K562 (cell line): ENCODE measurements at regions not wholly inside any gene's neighbourhood (a gene's known extent, or its start where the extent isn't known, plus 50 kb on each side); places are given as distances from the start of the nearest gene placed in this dataset.

Experiments used
- CBFA2T3 ChIP-seq: fragments of 450-650 bp; IDR thresholded peaks from 2 replicates; pipeline ENCODE4 v1.6.1; 2017
- ELF1 ChIP-seq: fragments of 200-800 bp; sonication (Bioruptor generic); IDR thresholded peaks from 2 replicates; pipeline ENCODE4 v1.6.1; 2016; ENCODE audit warnings: missing genetic modification characterization, missing compliant biosample characterization
- FOXJ3 ChIP-seq: sonication (generic); formaldehyde crosslinking; IDR thresholded peaks from 2 replicates; pipeline ENCODE4 v1.4.0; 2020; ENCODE audit warnings: mild to moderate bottlenecking, missing genetic modification reagents
- MIER1 ChIP-seq: fragments of 450-650 bp; IDR thresholded peaks from 2 replicates; pipeline ENCODE4 v1.6.1; 2016; ENCODE audit warnings: antibody characterized with exemption, mild to moderate bottlenecking, low read depth
- SFPQ ChIP-seq: fragments of 200-400 bp; formaldehyde crosslinking; IDR thresholded peaks from 2 replicates; pipeline ENCODE4 v1.6.1; 2017; ENCODE audit warnings: mild to moderate bottlenecking, low read depth, low read length, moderate library complexity
- TAF15 ChIP-seq: fragments of 200-400 bp; formaldehyde crosslinking; IDR thresholded peaks from 2 replicates; pipeline ENCODE4 v1.6.1; 2017; ENCODE audit warnings: mild to moderate bottlenecking, low read depth, low read length, moderate library complexity
- TAL1 ChIP-seq: fragments of 450-650 bp; IDR thresholded peaks from 2 replicates; pipeline ENCODE4 v1.6.1; 2016; ENCODE audit warnings: mild to moderate bottlenecking
- XRCC3 ChIP-seq: fragments of 450-650 bp; IDR thresholded peaks from 2 replicates; pipeline ENCODE4 v1.6.1; 2017; ENCODE audit warnings: mild to moderate bottlenecking, moderate library complexity
- ZKSCAN8 ChIP-seq: fragments of 200-800 bp; sonication (Bioruptor generic); IDR thresholded peaks from 2 replicates; pipeline ENCODE4 v1.6.1; 2016; ENCODE audit warnings: missing genetic modification characterization, missing compliant biosample characterization
- ZNF121 ChIP-seq: sonication (generic); formaldehyde crosslinking; conservative IDR thresholded peaks from 2 replicates; pipeline ENCODE4 v1.8.0; 2022; ENCODE audit warnings: missing genetic modification reagents
- ZNF75A ChIP-seq: fragments of 450-650 bp; formaldehyde crosslinking; IDR thresholded peaks from 2 replicates; pipeline ENCODE4 v1.4.0; 2020; ENCODE audit warnings: mild to moderate bottlenecking
- TF ChIP-seq, protein P1 (sequence below): fragments of 250-450 bp; sonication (Bioruptor Pico); IDR thresholded peaks from 2 replicates; pipeline ENCODE4 v1.4.0; 2020; ENCODE audit warnings: mild to moderate bottlenecking, moderate library complexity
- TF ChIP-seq, protein P2 (sequence below), 2 experiments: fragments of 200-800 bp in 1 of 2; sonication (Bioruptor generic) in 1 of 2; sonication (generic) in 1 of 2; formaldehyde crosslinking in 1 of 2; IDR thresholded peaks in 1 of 2; conservative IDR thresholded peaks in 1 of 2; 2 replicates each; pipeline versions ENCODE4 v1.5.0 to v1.6.1; 2016 to 2020; ENCODE audit warnings: missing compliant biosample characterization in 1 of 2, missing genetic modification characterization in 1 of 2, missing genetic modification reagents in 1 of 2
- TF ChIP-seq, protein P3 (sequence below): IDR thresholded peaks from 2 replicates; pipeline ENCODE4 v1.6.1; 2011; ENCODE audit warnings: borderline replicate concordance, low read depth, mild to moderate bottlenecking, moderate library complexity, low read length; ENCODE audit not compliant: insufficient read depth, poor library complexity, severe bottlenecking
- TF ChIP-seq, protein P4 (sequence below): fragments of 250-450 bp; sonication (Bioruptor Pico); IDR thresholded peaks from 2 replicates; pipeline ENCODE4 v1.8.0; 2022; ENCODE audit warnings: inconsistent platforms

DNA sequence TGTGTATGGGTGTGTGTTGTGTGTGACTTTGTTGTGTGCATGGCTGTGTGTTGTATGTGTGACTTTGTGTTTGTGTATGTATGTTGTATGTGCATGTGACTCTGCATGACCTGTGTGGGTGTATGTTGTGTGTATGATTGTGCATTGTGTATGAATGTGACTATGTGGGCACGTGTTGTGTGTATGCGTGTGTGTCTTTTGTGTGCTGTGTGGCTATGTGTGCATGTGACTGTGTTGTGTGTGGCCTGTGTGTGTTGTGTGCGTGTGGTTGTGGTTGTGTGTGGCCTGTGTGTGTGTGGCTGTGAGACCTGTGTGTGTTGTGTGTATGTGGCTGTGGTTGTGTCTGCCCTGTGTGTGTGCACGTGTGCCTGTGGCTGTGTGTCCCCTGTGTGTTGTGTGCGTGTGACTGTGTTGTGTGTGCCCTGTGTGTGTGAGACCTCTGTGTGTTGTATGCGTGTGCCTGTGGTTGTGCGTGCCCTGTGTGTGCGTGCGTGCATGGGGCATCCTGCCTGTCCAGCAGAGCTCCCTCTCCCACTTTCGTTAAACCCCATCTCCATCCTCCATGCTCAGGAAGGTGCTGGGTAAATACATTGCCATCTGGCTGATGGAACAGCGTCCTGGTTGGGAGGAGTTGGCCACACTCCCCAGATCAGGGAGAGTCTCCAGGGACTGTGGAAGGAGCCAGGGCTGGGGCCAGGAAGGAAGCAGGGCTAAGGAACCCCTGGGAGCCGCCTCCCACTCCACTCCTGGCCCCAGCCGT lies 90.1 kb upstream of the GSE1 start (continued):
- TF ChIP-seq TAF15 (no peak), XRCC3 (no peak), ZNF121 (CRISPR knock-in tag) (no peak), CBFA2T3 (no peak), FOXJ3 (CRISPR knock-in tag) (no peak), SFPQ (no peak), MIER1 (no peak), ZNF75A (CRISPR knock-in tag) (no peak), ZKSCAN8 (CRISPR knock-in tag) (no peak), ELF1 (tag) (no peak), TAL1 (no peak)
- TF ChIP-seq, protein P1, sequence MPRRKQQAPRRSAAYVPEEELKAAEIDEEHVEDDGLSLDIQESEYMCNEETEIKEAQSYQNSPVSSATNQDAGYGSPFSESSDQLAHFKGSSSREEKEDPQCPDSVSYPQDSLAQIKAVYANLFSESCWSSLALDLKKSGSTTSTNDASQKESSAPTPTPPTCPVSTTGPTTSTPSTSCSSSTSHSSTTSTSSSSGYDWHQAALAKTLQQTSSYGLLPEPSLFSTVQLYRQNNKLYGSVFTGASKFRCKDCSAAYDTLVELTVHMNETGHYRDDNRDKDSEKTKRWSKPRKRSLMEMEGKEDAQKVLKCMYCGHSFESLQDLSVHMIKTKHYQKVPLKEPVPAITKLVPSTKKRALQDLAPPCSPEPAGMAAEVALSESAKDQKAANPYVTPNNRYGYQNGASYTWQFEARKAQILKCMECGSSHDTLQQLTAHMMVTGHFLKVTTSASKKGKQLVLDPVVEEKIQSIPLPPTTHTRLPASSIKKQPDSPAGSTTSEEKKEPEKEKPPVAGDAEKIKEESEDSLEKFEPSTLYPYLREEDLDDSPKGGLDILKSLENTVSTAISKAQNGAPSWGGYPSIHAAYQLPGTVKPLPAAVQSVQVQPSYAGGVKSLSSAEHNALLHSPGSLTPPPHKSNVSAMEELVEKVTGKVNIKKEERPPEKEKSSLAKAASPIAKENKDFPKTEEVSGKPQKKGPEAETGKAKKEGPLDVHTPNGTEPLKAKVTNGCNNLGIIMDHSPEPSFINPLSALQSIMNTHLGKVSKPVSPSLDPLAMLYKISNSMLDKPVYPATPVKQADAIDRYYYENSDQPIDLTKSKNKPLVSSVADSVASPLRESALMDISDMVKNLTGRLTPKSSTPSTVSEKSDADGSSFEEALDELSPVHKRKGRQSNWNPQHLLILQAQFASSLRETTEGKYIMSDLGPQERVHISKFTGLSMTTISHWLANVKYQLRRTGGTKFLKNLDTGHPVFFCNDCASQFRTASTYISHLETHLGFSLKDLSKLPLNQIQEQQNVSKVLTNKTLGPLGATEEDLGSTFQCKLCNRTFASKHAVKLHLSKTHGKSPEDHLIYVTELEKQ = no peak
- TF ChIP-seq, protein P2, sequence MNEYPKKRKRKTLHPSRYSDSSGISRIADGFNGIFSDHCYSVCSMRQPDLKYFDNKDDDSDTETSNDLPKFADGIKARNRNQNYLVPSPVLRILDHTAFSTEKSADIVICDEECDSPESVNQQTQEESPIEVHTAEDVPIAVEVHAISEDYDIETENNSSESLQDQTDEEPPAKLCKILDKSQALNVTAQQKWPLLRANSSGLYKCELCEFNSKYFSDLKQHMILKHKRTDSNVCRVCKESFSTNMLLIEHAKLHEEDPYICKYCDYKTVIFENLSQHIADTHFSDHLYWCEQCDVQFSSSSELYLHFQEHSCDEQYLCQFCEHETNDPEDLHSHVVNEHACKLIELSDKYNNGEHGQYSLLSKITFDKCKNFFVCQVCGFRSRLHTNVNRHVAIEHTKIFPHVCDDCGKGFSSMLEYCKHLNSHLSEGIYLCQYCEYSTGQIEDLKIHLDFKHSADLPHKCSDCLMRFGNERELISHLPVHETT (CRISPR knock-in tag; conservative IDR thresholded peaks at IDR 0.05 in 1 of 2, IDR thresholded peaks at IDR 0.05 in 1 of 2) = no peak
- TF ChIP-seq, protein P3, sequence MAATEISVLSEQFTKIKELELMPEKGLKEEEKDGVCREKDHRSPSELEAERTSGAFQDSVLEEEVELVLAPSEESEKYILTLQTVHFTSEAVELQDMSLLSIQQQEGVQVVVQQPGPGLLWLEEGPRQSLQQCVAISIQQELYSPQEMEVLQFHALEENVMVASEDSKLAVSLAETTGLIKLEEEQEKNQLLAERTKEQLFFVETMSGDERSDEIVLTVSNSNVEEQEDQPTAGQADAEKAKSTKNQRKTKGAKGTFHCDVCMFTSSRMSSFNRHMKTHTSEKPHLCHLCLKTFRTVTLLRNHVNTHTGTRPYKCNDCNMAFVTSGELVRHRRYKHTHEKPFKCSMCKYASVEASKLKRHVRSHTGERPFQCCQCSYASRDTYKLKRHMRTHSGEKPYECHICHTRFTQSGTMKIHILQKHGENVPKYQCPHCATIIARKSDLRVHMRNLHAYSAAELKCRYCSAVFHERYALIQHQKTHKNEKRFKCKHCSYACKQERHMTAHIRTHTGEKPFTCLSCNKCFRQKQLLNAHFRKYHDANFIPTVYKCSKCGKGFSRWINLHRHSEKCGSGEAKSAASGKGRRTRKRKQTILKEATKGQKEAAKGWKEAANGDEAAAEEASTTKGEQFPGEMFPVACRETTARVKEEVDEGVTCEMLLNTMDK = no peak
- TF ChIP-seq, protein P4, sequence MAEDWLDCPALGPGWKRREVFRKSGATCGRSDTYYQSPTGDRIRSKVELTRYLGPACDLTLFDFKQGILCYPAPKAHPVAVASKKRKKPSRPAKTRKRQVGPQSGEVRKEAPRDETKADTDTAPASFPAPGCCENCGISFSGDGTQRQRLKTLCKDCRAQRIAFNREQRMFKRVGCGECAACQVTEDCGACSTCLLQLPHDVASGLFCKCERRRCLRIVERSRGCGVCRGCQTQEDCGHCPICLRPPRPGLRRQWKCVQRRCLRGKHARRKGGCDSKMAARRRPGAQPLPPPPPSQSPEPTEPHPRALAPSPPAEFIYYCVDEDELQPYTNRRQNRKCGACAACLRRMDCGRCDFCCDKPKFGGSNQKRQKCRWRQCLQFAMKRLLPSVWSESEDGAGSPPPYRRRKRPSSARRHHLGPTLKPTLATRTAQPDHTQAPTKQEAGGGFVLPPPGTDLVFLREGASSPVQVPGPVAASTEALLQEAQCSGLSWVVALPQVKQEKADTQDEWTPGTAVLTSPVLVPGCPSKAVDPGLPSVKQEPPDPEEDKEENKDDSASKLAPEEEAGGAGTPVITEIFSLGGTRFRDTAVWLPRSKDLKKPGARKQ (CRISPR knock-in tag) = no peak
